ENCODE measurements at regions not wholly inside any gene's neighbourhood (a gene's known extent, or its start where the extent isn't known, plus 50 kb on each side); places are given as distances from the start of the nearest gene placed in this dataset.

DNA sequence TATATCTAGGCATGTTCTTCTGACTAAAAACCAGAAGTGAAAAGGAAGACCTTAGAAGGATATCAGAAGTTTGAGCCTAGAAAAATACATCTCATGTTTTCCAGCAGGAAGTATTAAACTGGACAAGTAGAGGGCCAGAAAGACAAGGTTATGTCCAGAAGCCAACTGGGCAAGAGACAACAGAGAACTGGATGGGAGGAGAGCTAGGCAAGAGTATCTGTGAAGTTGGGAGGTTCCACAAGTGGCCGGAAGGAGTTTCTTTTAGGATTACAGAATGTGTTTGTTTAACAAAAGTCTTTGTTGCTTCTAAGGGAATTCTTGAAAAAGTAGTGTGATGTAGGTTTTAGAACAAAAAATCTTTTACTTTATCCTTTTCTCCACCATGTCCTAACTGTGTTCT lies 86.4 kb downstream of the CYP26A1 start:
- peak; percentile 17 for DNase-seq
- 47 to 48% methylated on average over 1 of the region's 1 CpG for WGBS, 2 experiments (ENCODE audit: low coverage in 1 of 2, low lambda C conversion rate in 2 of 2, missing lambda C conversion rate in 2 of 2)
- Histone ChIP-seq H3K27ac (peak overlapping the region; percentile 96), H3F3A (ENCODE audit: insufficient read depth) (peaks cover 23% of the 10 kb centered on the region), H3K27me3 (replicated peaks; ENCODE audit: insufficient read depth) (no peaks in the 10 kb centered on the region), H3K79me2 (ENCODE audit: insufficient read depth) (no peaks in the 10 kb centered on the region), H3K36me3 (ENCODE audit: low read depth) (no peaks in the 10 kb centered on the region), H4K20me1 (ENCODE audit: insufficient read depth) (no peaks in the 10 kb centered on the region), H3K9me3 (ENCODE audit: low read depth) (no peaks in the 10 kb centered on the region), H2AFZ (peak overlapping the region; percentile 74), H3K9ac (peak overlapping the region; percentile 71), H3K4me2 (ENCODE audit: unreplicated experiment) (peak overlapping the region; percentile 60), H3K4me3 (no peak overlapping the region), H3K4me1 (ENCODE audit: insufficient read depth) (peaks cover 17% of the 10 kb centered on the region), H3K9me2 (ENCODE audit: insufficient read depth) (no peaks in the 10 kb centered on the region; the same call in 1 of the 2 replicates)
- in situ Hi-C loops (cut with MboI), result no loop called here
- TF ChIP-seq EZH2phosphoT487 (IDR thresholded peaks at IDR 0.05; ENCODE audit: insufficient read depth, low read depth) (no peak), EZH2 (IDR thresholded peaks at IDR 0.05; ENCODE audit: insufficient read depth, poor library complexity, severe bottlenecking) (no peak)

GRCh38 chr10:93160829-93161228 lies 87.1 kb downstream of the CYP26A1 start:
- Histone ChIP-seq H3K4me2 (ENCODE audit: unreplicated experiment) (peak overlapping the region; percentile 60), H3K9ac (peak overlapping the region; percentile 71), H3K9me3 (ENCODE audit: low read depth) (no peaks in the 10 kb centered on the region), H3K27me3 (replicated peaks; ENCODE audit: insufficient read depth) (no peaks in the 10 kb centered on the region), H3K4me1 (ENCODE audit: insufficient read depth) (peaks cover 24% of the 10 kb centered on the region), H4K20me1 (ENCODE audit: insufficient read depth) (no peaks in the 10 kb centered on the region), H3K79me2 (ENCODE audit: insufficient read depth) (no peaks in the 10 kb centered on the region), H3F3A (ENCODE audit: insufficient read depth) (peaks cover 27% of the 10 kb centered on the region), H2AFZ (peak overlapping the region; percentile 74), H3K4me3 (no peak overlapping the region), H3K36me3 (ENCODE audit: low read depth) (no peaks in the 10 kb centered on the region), H3K9me2 (ENCODE audit: insufficient read depth) (no peaks in the 10 kb centered on the region; the same call in 1 of the 2 replicates), H3K27ac (peak overlapping the region; percentile 96)
- 0 to 2% methylated on average over 7 of the region's 7 CpGs for WGBS, 2 experiments (ENCODE audit: low coverage in 1 of 2, low lambda C conversion rate in 2 of 2, missing lambda C conversion rate in 2 of 2)
- in situ Hi-C loops (cut with MboI), result no loop called here
- TF ChIP-seq EZH2phosphoT487 (IDR thresholded peaks at IDR 0.05; ENCODE audit: insufficient read depth, low read depth) (no peak), EZH2 (IDR thresholded peaks at IDR 0.05; ENCODE audit: insufficient read depth, poor library complexity, severe bottlenecking) (no peak)
- peak; percentile 99 for DNase-seq

DNA sequence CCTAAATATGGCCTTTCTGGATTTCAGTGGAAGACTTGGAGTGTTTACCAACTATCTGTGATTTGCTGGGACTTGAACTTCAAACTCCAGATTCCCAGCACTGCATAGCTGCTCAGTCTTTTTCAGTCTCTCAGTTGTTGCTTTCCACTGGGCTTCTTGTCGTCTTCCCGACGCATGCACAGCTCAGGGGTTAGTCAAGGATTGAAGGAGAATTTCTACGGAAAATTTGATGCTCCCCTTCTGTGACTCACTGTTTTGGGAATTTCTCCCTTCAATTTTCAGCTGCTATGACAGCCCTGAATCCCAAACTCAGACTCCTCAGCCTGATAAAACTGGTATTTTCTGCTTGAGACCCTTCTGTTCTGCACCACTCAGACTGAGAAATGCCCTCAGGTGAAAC lies 91.7 kb downstream of the CYP26A1 start:
- Histone ChIP-seq H3K79me2 (ENCODE audit: insufficient read depth) (no peaks in the 10 kb centered on the region), H3K27me3 (replicated peaks; ENCODE audit: insufficient read depth) (no peaks in the 10 kb centered on the region), H3K4me1 (ENCODE audit: insufficient read depth) (peaks cover 21% of the 10 kb centered on the region), H3K9me3 (ENCODE audit: low read depth) (no peaks in the 10 kb centered on the region), H3K9me2 (ENCODE audit: insufficient read depth) (no peaks in the 10 kb centered on the region; the same call in 1 of the 2 replicates), H3K4me3 (no peak overlapping the region), H3K36me3 (ENCODE audit: low read depth) (no peaks in the 10 kb centered on the region), H4K20me1 (ENCODE audit: insufficient read depth) (no peaks in the 10 kb centered on the region), H3K9ac (peak overlapping the region; percentile 65), H3K27ac (peak overlapping the region; percentile 66), H3K4me2 (ENCODE audit: unreplicated experiment) (peak overlapping the region; percentile 41), H2AFZ (peak overlapping the region; percentile 40), H3F3A (ENCODE audit: insufficient read depth) (peaks cover 24% of the 10 kb centered on the region)
- DNase-seq, result peak; percentile 86
- no peak for TF ChIP-seq EZH2 (IDR thresholded peaks at IDR 0.05; ENCODE audit: insufficient read depth, poor library complexity, severe bottlenecking)
- no peak for TF ChIP-seq EZH2phosphoT487 (IDR thresholded peaks at IDR 0.05; ENCODE audit: insufficient read depth, low read depth)
- WGBS, 2 experiments (ENCODE audit: low coverage in 1 of 2, low lambda C conversion rate in 2 of 2, missing lambda C conversion rate in 2 of 2), result 4 to 7% methylated on average over 4 of the region's 4 CpGs
- in situ Hi-C loops (cut with MboI), result no loop called here

- no peak for TF ChIP-seq EZH2 (IDR thresholded peaks at IDR 0.05; ENCODE audit: insufficient read depth, poor library complexity, severe bottlenecking)
- no peak for TF ChIP-seq EZH2phosphoT487 (IDR thresholded peaks at IDR 0.05; ENCODE audit: insufficient read depth, low read depth)
- Histone ChIP-seq H3K9ac (peak overlapping the region; percentile 65), H3K79me2 (ENCODE audit: insufficient read depth) (no peaks in the 10 kb centered on the region), H4K20me1 (ENCODE audit: insufficient read depth) (no peaks in the 10 kb centered on the region), H3K4me2 (ENCODE audit: unreplicated experiment) (no peak overlapping the region), H3K27me3 (replicated peaks; ENCODE audit: insufficient read depth) (no peaks in the 10 kb centered on the region), H3K27ac (peak overlapping the region; percentile 66), H3K36me3 (ENCODE audit: low read depth) (no peaks in the 10 kb centered on the region), H3K9me3 (ENCODE audit: low read depth) (no peaks in the 10 kb centered on the region), H3F3A (ENCODE audit: insufficient read depth) (peaks cover 20% of the 10 kb centered on the region), H3K9me2 (ENCODE audit: insufficient read depth) (no peaks in the 10 kb centered on the region; the same call in 1 of the 2 replicates), H2AFZ (peak overlapping the region; percentile 40; the same call in 1 of the 2 replicates), H3K4me1 (ENCODE audit: insufficient read depth) (peaks cover 15% of the 10 kb centered on the region), H3K4me3 (no peak overlapping the region)
- WGBS, 2 experiments (ENCODE audit: low coverage in 1 of 2, low lambda C conversion rate in 2 of 2, missing lambda C conversion rate in 2 of 2), result 84 to 86% methylated on average over 4 of the region's 4 CpGs
- no peak for DNase-seq
- in situ Hi-C loops (cut with MboI), result no loop called here
These were observed 92.4 kb downstream of the CYP26A1 start for GRCh38 chr10:93166134-93166533.

DNA sequence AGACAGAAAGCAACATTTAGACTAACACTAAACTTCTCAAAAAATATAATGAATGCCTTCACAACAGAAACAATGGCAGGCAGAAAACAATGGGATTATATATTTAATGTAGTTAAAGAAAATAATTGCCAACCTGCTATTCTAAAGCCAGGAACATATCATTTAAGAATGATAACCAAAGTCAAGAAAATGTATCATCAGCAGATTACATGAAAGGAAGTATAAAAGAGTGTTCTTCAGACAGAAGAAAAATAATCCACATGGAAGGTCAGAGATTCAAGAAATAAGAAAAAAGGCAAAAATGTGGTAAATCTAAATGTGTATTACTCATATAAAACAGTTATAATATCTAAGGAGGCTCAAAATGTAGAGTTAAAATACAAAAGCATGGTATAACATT lies 98.1 kb downstream of the CYP26A1 start:
- in situ Hi-C loops (cut with MboI), result no loop called here
- no peak for DNase-seq
- TF ChIP-seq EZH2 (IDR thresholded peaks at IDR 0.05; ENCODE audit: insufficient read depth, poor library complexity, severe bottlenecking), result no peak
- TF ChIP-seq EZH2phosphoT487 (IDR thresholded peaks at IDR 0.05; ENCODE audit: insufficient read depth, low read depth), result no peak
- no peaks in the 10 kb centered on the region for H3K36me3 ChIP-seq (ENCODE audit: low read depth)
- H3F3A ChIP-seq (ENCODE audit: insufficient read depth), result no peaks in the 10 kb centered on the region
- H4K20me1 ChIP-seq (ENCODE audit: insufficient read depth), result no peaks in the 10 kb centered on the region
- H3K79me2 ChIP-seq (ENCODE audit: insufficient read depth), result no peaks in the 10 kb centered on the region
- H3K4me1 ChIP-seq (ENCODE audit: insufficient read depth), result no peaks in the 10 kb centered on the region
- H3K27ac ChIP-seq, result no peak overlapping the region
- no peaks in the 10 kb centered on the region for H3K9me2 ChIP-seq (ENCODE audit: insufficient read depth)
- no peak overlapping the region for H2AFZ ChIP-seq
- H3K4me2 ChIP-seq (ENCODE audit: unreplicated experiment), result no peak overlapping the region
- H3K27me3 ChIP-seq (replicated peaks; ENCODE audit: insufficient read depth), result no peaks in the 10 kb centered on the region; the same call in 1 of the 2 replicates
- no peaks in the 10 kb centered on the region for H3K9me3 ChIP-seq (ENCODE audit: low read depth)
- no peak overlapping the region for H3K4me3 ChIP-seq
- no peak overlapping the region for H3K9ac ChIP-seq
